HEK293T (cell line): ENCODE measurements at regions not wholly inside any gene's neighbourhood (a gene's known extent, or its start where the extent isn't known, plus 50 kb on each side); places are given as distances from the start of the nearest gene placed in this dataset.
"Not testable (repeated sequence)": the region's sequence is repeated elsewhere in the genome, so short reads cannot be mapped to it uniquely, and the experiment has no call there.

ENCODE experiments used
- CTCF ChIA-PET: fragments of 350-600 bp; formaldehyde crosslinking; extraction: SDS; loops from one replicate; lab custom pipeline; 2021; ENCODE audit warnings: antibody characterized with exemption, inconsistent platforms; lab: Yijun Ruan, JAX
- POLR2A ChIA-PET: fragments of 350-600 bp; formaldehyde crosslinking; extraction: SDS; loops from one replicate; lab custom pipeline; 2020; ENCODE audit warnings: antibody characterized with exemption, inconsistent platforms; lab: Yijun Ruan, JAX
- DNase-seq: peaks from one replicate; pipeline ENCODE4 v3.0.0; 2012; ENCODE audit warnings: mixed read lengths; ENCODE audit errors: extremely low spot score
- ARNT ChIP-seq: fragments of 450-650 bp; IDR thresholded peaks from 2 replicates; pipeline ENCODE4 v1.6.1; 2017; ENCODE audit warnings: mild to moderate bottlenecking
- BHLHE40 ChIP-seq: fragments of 450-650 bp; IDR thresholded peaks from 2 replicates; pipeline ENCODE4 v1.6.1; 2016; ENCODE audit warnings: mild to moderate bottlenecking, moderate library complexity, borderline replicate concordance
- CTBP1 ChIP-seq: fragments of 450-650 bp; IDR thresholded peaks from 2 replicates; pipeline ENCODE4 v1.6.1; 2016; ENCODE audit warnings: borderline replicate concordance
- ELF4 ChIP-seq: fragments of 450-650 bp; IDR thresholded peaks from 2 replicates; pipeline ENCODE4 v1.6.1; 2017; ENCODE audit warnings: antibody characterized with exemption
- FOXA1 ChIP-seq: fragments of 450-650 bp; IDR thresholded peaks from 2 replicates; pipeline ENCODE4 v1.6.1; 2016; ENCODE audit warnings: mild to moderate bottlenecking
- FOXK2 ChIP-seq: fragments of 450-650 bp; IDR thresholded peaks from 2 replicates; pipeline ENCODE4 v1.6.1; 2016; ENCODE audit warnings: mild to moderate bottlenecking
- FOXM1 ChIP-seq: fragments of 450-650 bp; IDR thresholded peaks from 2 replicates; pipeline ENCODE4 v1.6.1; 2017; ENCODE audit warnings: mild to moderate bottlenecking, borderline replicate concordance
- HDGF ChIP-seq: fragments of 450-650 bp; IDR thresholded peaks from 2 replicates; pipeline ENCODE4 v1.6.1; 2017; ENCODE audit warnings: antibody characterized with exemption, borderline replicate concordance
- LEF1 ChIP-seq: fragments of 450-650 bp; IDR thresholded peaks from 2 replicates; pipeline ENCODE4 v1.6.1; 2017; ENCODE audit warnings: mild to moderate bottlenecking, borderline replicate concordance
- NFRKB ChIP-seq: fragments of 450-650 bp; IDR thresholded peaks from 2 replicates; pipeline ENCODE4 v1.6.1; 2016; ENCODE audit warnings: mild to moderate bottlenecking, moderate library complexity
- PKNOX1 ChIP-seq: fragments of 450-650 bp; IDR thresholded peaks from 2 replicates; pipeline ENCODE4 v1.6.1; 2016
- SP1 ChIP-seq: fragments of 450-650 bp; IDR thresholded peaks from 2 replicates; pipeline ENCODE4 v1.6.1; 2017
- SUZ12 ChIP-seq: fragments of 450-650 bp; IDR thresholded peaks from 2 replicates; pipeline ENCODE4 v1.6.1; 2016; ENCODE audit warnings: mild to moderate bottlenecking
- TARDBP ChIP-seq: fragments of 450-650 bp; IDR thresholded peaks from 2 replicates; pipeline ENCODE4 v1.6.1; 2016
- ZNF384 ChIP-seq: fragments of 450-650 bp; IDR thresholded peaks from 2 replicates; pipeline ENCODE4 v1.6.1; 2016

GRCh38 chr4:24192018-24192641 is 302.3 kb upstream of the PPARGC1A start:
- POLR2A ChIA-PET: no interaction called here
- DNase-seq: no peak
- no peak for TF ChIP-seq SUZ12
- no peak for TF ChIP-seq FOXA1
- TF ChIP-seq BHLHE40: no peak
- no peak for TF ChIP-seq ARNT
- TF ChIP-seq LEF1: no peak
- no peak for TF ChIP-seq CTBP1
- CTCF ChIA-PET: no interaction called here

- ChIA-PET POLR2A (no interaction called here), CTCF (no interaction called here)
- no peak for DNase-seq
- TF ChIP-seq ELF4 (no peak), ZNF384 (no peak), BHLHE40 (no peak), FOXM1 (no peak), NFRKB (no peak), LEF1 (no peak), SP1 (no peak), FOXA1 (no peak), TARDBP (no peak), HDGF (no peak)
These were observed 301.2 kb upstream of the PPARGC1A start for GRCh38 chr4:24190761-24191695.

GRCh38 chr4:24188459-24188858 is 298.6 kb upstream of the PPARGC1A start:
- DNase-seq: no peak
- ChIA-PET POLR2A (no interaction called here), CTCF (no interaction called here)
- TF ChIP-seq PKNOX1 (no peak), SP1 (no peak), BHLHE40 (no peak), ELF4 (no peak), ZNF384 (no peak), CTBP1 (no peak), FOXA1 (no peak), LEF1 (no peak)

GRCh38 chr4:24186466-24186865 is 296.6 kb upstream of the PPARGC1A start:
- no peak for DNase-seq
- no peak for TF ChIP-seq SP1
- no peak for TF ChIP-seq TARDBP
- TF ChIP-seq LEF1: no peak
- TF ChIP-seq NFRKB: no peak
- ChIA-PET POLR2A (no interaction called here), CTCF (no interaction called here)

GRCh38 chr4:24181005-24181404 is 291.2 kb upstream of the PPARGC1A start:
- POLR2A ChIA-PET: no interaction called here
- CTCF ChIA-PET: no interaction called here
- no peak for TF ChIP-seq PKNOX1
- DNase-seq: no peak

GRCh38 chr4:24180586-24180985 is 290.7 kb upstream of the PPARGC1A start:
- ChIA-PET CTCF (no interaction called here), POLR2A (no interaction called here)
- TF ChIP-seq CTBP1 (no peak), BHLHE40 (no peak), SUZ12 (no peak)
- no peak for DNase-seq

GRCh38 chr4:24179201-24179840 is 289.5 kb upstream of the PPARGC1A start:
- CTCF ChIA-PET: interaction anchor here (0.6 kb wide), 1 partner anchor 242 kb away, joined by 3 read pairs; no protein-coding TSS in a partner anchor
- POLR2A ChIA-PET: no interaction called here
- TF ChIP-seq FOXM1: no peak
- TF ChIP-seq ELF4: no peak
- no peak for TF ChIP-seq ZNF384
- TF ChIP-seq ARNT: no peak
- TF ChIP-seq BHLHE40: no peak
- TF ChIP-seq FOXK2: no peak
- TF ChIP-seq TARDBP: no peak
- TF ChIP-seq PKNOX1: no peak
- no peak for TF ChIP-seq SUZ12
- no peak for DNase-seq

- CTCF ChIA-PET: interaction anchor here (0.7 kb wide), 1 partner anchor 293 kb away, joined by 3 read pairs; no protein-coding TSS in a partner anchor
- DNase-seq, POLR2A ChIA-PET: not testable (repeated sequence)
These were observed 287.6 kb upstream of the PPARGC1A start for GRCh38 chr4:24177443-24177842.
